Body of pancreas (tissue), 4 donors: ENCODE measurements at regions not wholly inside any gene's neighbourhood (a gene's known extent, or its start where the extent isn't known, plus 50 kb on each side); places are given as distances from the start of the nearest gene placed in this dataset.

ENCODE experiments used
- POLR2A ChIP-seq, 3 donors: fragments of 450-650 bp; IDR thresholded peaks; one replicate each; pipeline ENCODE4 v1.6.1; 2016; ENCODE audit warnings: antibody characterized with exemption in 3 of 3, mild to moderate bottlenecking in 2 of 3
- TF ChIP-seq, protein P1 (sequence below), 7 experiments: fragments of 450-650 bp in 4 of 7; fragments of 200-600 bp in 3 of 7; sonication (generic) in 3 of 7; IDR thresholded peaks; one replicate each; pipeline ENCODE4 v1.5.1; 2016 to 2019; ENCODE audit warnings: antibody characterized with exemption in 7 of 7

DNA sequence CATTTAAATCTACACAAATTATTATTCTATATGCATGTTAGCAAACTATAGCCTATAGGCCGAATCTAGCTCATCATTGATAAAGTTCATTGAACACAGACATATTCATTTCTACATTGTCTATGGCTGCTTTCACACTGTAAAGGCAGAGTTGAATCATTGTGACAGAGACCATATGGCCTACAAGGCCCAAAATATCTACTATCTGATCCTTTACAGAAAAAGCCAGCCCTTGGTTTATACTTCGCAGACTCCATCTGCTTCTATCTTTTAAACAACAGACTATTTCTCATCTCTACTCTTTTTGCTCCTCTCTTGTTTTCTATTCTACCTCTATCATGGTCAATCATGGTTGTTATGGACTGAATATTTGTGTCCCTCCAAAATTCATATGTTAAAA is 190.7 kb downstream of the EXOC5 start:
- no peak for TF ChIP-seq POLR2A (IDR thresholded peaks at IDR 0.05)
- TF ChIP-seq, protein P1, sequence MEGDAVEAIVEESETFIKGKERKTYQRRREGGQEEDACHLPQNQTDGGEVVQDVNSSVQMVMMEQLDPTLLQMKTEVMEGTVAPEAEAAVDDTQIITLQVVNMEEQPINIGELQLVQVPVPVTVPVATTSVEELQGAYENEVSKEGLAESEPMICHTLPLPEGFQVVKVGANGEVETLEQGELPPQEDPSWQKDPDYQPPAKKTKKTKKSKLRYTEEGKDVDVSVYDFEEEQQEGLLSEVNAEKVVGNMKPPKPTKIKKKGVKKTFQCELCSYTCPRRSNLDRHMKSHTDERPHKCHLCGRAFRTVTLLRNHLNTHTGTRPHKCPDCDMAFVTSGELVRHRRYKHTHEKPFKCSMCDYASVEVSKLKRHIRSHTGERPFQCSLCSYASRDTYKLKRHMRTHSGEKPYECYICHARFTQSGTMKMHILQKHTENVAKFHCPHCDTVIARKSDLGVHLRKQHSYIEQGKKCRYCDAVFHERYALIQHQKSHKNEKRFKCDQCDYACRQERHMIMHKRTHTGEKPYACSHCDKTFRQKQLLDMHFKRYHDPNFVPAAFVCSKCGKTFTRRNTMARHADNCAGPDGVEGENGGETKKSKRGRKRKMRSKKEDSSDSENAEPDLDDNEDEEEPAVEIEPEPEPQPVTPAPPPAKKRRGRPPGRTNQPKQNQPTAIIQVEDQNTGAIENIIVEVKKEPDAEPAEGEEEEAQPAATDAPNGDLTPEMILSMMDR (IDR thresholded peaks at IDR 0.05), result no peak
